ENCODE measurements at regions not wholly inside any gene's neighbourhood (a gene's known extent, or its start where the extent isn't known, plus 50 kb on each side); places are given as distances from the start of the nearest gene placed in this dataset.
A peak's percentile ranks its signal among the peaks of the same experiment; 100 is the strongest.
"Not testable (repeated sequence)": the region's sequence is repeated elsewhere in the genome, so short reads cannot be mapped to it uniquely, and the experiment has no call there.

- H3K4me3 ChIP-seq (ENCODE audit: low read length): no peak overlapping the region
- peak; percentile 23 for DNase-seq (ENCODE audit: low read depth)
- no peak for TF ChIP-seq CTCF (conservative IDR thresholded peaks at IDR 0.05; ENCODE audit: low read length)
Observed at GRCh38 chr1:157312082-157312812, 174.1 kb upstream of the ETV3 start.

- no peak for TF ChIP-seq CTCF (conservative IDR thresholded peaks at IDR 0.05; ENCODE audit: low read length)
- no peak overlapping the region for H3K4me3 ChIP-seq (ENCODE audit: low read length)
- no peak for DNase-seq (ENCODE audit: low read depth)
Observed at GRCh38 chr1:157311730-157312081, 173.5 kb upstream of the ETV3 start.

GRCh38 chr1:157310805-157311729 lies 172.9 kb upstream of the ETV3 start:
- TF ChIP-seq CTCF (conservative IDR thresholded peaks at IDR 0.05; ENCODE audit: low read length): 0 out of 2 replicates have a peak, but pooled peaks have one; percentile 5
- DNase-seq (ENCODE audit: low read depth): not testable (repeated sequence)

GRCh38 chr1:157310401-157310800 lies 172.2 kb upstream of the ETV3 start:
- no peak overlapping the region for H3K4me3 ChIP-seq (ENCODE audit: low read length)
- TF ChIP-seq CTCF (conservative IDR thresholded peaks at IDR 0.05; ENCODE audit: low read length): no peak
- DNase-seq (ENCODE audit: low read depth): no peak

More at GRCh38 chr1:157310805-157311729, 172.9 kb upstream of the ETV3 start:
- not testable (repeated sequence) for H3K4me3 ChIP-seq (ENCODE audit: low read length)

DNA sequence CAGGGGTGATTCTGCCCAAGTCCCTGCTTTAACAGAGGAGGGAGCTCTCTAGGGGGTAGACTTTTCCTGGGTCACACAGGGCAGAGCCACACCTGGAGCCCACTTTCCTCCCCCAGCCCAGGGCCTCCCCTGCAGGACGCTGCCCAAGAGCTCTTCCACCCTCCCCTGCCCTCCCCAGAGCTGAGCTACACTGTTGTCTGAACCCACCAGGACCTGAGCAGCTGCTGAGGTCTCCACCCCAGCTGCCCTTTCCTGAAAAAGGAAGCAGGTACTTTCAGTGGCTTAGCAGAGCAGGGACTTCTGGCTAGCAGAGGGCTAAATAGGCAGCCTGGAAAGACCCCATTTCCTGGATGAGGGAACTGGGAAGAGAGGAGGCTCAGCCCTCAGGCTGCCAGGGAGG lies 169.3 kb upstream of the ETV3 start:
- no peak for TF ChIP-seq CTCF (conservative IDR thresholded peaks at IDR 0.05; ENCODE audit: low read length)
- H3K4me3 ChIP-seq (ENCODE audit: low read length): no peak overlapping the region
- DNase-seq (ENCODE audit: low read depth): no peak

DNA sequence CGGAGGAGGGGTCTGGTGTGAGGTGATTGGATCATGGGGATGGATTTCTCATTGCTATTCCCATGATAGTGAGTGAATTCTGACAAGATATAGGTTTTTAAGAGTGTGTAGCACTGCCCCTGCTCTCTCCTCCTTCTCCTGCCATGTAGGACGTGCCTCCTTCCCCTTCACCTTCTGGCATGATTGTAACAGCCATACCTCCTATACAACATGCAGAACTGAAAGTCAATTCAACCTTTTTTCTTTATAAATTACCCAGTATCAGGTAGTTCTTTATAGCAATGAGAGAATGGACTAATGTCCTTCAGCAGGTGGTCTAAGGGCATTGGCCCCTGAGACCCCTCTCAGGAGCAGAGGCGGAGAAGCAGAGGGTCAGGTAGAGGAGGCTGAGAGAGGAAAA lies 168.7 kb upstream of the ETV3 start:
- no peak overlapping the region for H3K4me3 ChIP-seq (ENCODE audit: low read length)
- TF ChIP-seq CTCF (conservative IDR thresholded peaks at IDR 0.05; ENCODE audit: low read length): no peak
- DNase-seq (ENCODE audit: low read depth): no peak

Data from AG10803 (cell line).